ENCODE measurements at regions not wholly inside any gene's neighbourhood (a gene's known extent, or its start where the extent isn't known, plus 50 kb on each side); places are given as distances from the start of the nearest gene placed in this dataset.

DNA sequence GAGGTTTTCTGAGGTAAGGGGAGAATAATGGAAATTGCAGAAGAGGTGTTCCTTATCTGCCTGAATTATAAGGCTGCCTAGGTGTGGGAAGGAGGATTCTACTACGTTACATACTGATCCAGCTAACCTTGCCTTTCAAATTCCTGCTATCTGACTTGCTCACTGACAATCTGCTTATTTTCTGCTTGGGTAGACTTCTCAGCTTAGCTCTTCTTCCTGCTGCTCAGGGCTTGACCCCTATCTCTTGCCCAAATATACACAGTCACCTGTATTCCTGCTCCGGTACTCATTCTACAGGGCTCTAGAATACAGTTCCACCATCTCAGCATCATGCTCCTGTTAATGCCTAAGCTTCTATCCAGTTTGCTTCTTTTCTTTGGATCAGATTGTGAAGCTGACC, 1607.6 kb downstream of the OLFM4 start:
- DNase-seq (ENCODE audit: low read depth in 1 of 2, low spot score in 2 of 2) = no peak
- Histone ChIP-seq H3K27ac (no peak overlapping the region), H3K36me3 (no peaks in the 10 kb centered on the region), H3K27me3 (replicated peaks) (no peaks in the 10 kb centered on the region), H3K9me3 (replicated peaks) (no peaks in the 10 kb centered on the region), H3K4me1 (replicated peaks) (no peaks in the 10 kb centered on the region), H3K4me3 (no peak overlapping the region)

DNA sequence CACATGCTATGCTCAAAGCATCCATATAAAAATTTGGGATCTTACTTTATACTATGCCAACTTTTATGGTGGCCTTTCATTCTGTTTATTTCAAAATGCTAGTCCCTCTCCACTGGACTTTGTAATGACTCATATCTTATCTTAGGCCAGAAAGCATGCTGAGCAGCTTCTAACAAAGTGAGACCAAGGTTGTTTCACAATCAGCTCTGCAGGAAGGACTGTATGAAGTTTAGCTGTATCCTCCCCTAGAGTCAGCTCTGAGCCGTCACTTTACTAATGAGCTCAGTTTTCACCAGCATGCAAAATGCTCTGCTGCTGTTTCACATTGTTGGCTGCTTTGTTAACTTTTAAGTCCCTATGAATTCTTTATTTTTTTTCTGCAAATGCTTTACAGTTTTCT, 1608.8 kb downstream of the OLFM4 start:
- Histone ChIP-seq H3K27ac (no peak overlapping the region), H3K4me1 (replicated peaks) (no peaks in the 10 kb centered on the region), H3K4me3 (no peak overlapping the region), H3K27me3 (replicated peaks) (no peaks in the 10 kb centered on the region), H3K36me3 (no peaks in the 10 kb centered on the region), H3K9me3 (replicated peaks) (no peaks in the 10 kb centered on the region)
- DNase-seq (ENCODE audit: low read depth in 1 of 2, low spot score in 2 of 2) = no peak

DNA sequence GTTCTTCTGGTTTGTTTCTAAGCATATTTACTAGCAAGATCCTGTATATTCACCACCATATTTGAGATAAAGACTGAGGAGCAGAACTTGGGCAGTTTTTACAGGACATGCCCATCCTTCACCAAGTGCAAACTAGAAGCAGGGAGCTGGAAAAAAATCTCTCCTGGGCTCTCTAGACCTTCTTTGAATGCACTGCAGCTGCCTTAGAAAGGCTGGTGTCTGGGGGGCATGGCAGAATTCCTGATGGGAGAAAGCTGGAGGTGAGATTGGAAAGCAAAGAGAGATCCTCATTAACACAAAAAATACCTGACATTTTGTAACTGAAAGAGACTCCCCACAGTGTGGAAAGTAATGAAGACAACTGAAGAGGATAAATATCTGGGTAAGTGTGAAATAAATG, 1612.1 kb downstream of the OLFM4 start:
- no peaks in the 10 kb centered on the region for H3K36me3 ChIP-seq

DNA sequence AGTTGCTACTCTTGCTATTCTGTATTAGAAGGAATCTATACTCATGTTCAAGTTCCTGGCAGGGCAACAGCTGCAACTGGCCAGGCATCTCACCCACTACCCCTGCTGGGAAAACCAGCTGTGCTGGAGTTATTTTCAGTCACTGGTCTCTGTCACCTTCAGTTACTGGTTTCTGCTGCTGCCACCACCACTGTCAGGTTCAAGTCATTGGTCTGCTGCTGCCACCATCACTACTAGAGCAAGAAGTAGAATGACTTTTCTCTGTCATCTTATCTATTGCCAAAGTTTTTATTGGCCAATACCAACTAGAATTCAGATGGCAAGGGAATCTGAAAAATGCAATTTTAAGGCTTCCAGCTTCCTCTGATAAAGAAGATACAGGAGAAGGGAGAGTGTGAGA, 1615.2 kb downstream of the OLFM4 start:
- Histone ChIP-seq H3K9me3 (replicated peaks) (no peaks in the 10 kb centered on the region), H3K4me3 (no peak overlapping the region), H3K27me3 (replicated peaks) (no peaks in the 10 kb centered on the region), H3K4me1 (replicated peaks) (no peaks in the 10 kb centered on the region), H3K36me3 (no peaks in the 10 kb centered on the region), H3K27ac (no peak overlapping the region)
- DNase-seq (ENCODE audit: low read depth in 1 of 2, low spot score in 2 of 2) = no peak

More for the DNA sequence above, 1612.1 kb downstream of the OLFM4 start:
- H3K27me3 ChIP-seq (replicated peaks) = no peaks in the 10 kb centered on the region
- no peak overlapping the region for H3K4me3 ChIP-seq
- DNase-seq (ENCODE audit: low read depth in 1 of 2, low spot score in 2 of 2) = no peak
- no peaks in the 10 kb centered on the region for H3K4me1 ChIP-seq (replicated peaks)
- H3K27ac ChIP-seq = no peak overlapping the region
- H3K9me3 ChIP-seq (replicated peaks) = no peaks in the 10 kb centered on the region

DNA sequence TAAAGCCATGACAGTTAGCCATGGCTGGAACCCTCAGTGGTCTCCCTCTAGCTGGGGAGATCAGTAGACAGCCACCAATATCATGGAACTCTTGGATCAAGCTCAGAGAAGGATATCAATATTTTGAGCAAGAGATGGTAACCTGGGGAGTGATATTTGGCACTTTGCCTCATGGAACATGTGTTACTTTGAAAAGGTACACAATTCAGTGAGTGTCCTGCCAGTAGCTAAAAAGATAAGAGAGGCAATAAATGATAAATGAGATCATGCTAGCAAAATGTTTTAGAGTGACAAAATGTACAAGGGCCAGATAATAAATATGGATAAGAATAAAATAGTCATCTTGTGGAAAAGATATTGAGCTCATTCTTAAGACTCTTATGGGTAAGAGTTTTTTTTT, 1618.7 kb downstream of the OLFM4 start:
- no peaks in the 10 kb centered on the region for H3K4me1 ChIP-seq (replicated peaks)
- no peaks in the 10 kb centered on the region for H3K9me3 ChIP-seq (replicated peaks)
- no peaks in the 10 kb centered on the region for H3K36me3 ChIP-seq
- H3K27me3 ChIP-seq (replicated peaks) = no peaks in the 10 kb centered on the region
- H3K27ac ChIP-seq = no peak overlapping the region
- no peak for DNase-seq (ENCODE audit: low read depth in 1 of 2, low spot score in 2 of 2)
- no peak overlapping the region for H3K4me3 ChIP-seq

DNA sequence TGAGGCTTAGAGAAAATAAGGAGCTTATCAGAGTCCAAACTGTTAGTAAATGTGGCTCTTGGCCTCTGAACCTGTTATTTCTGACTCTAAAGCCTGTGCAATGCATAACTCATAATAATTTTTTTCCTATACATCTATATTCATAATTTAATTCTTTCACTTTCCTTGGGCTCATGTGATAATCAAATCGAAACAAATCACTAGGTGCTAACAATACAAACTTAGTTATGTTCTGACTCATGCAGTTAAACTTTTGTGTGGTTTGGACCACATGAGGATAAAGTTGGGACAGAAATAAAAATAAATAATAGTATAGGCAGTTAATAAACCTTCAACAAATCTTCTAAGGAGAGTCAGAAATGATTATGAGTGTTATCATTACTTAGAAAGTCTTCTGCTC, 1629.0 kb downstream of the OLFM4 start:
- H3K27ac ChIP-seq = no peak overlapping the region
- no peak overlapping the region for H3K4me3 ChIP-seq
- H3K36me3 ChIP-seq = no peaks in the 10 kb centered on the region
- no peaks in the 10 kb centered on the region for H3K27me3 ChIP-seq (replicated peaks)
- DNase-seq (ENCODE audit: low read depth in 1 of 2, low spot score in 2 of 2) = no peak
- H3K4me1 ChIP-seq (replicated peaks) = no peaks in the 10 kb centered on the region
- no peaks in the 10 kb centered on the region; the same call in 1 of the 2 replicates for H3K9me3 ChIP-seq (replicated peaks)

DNA sequence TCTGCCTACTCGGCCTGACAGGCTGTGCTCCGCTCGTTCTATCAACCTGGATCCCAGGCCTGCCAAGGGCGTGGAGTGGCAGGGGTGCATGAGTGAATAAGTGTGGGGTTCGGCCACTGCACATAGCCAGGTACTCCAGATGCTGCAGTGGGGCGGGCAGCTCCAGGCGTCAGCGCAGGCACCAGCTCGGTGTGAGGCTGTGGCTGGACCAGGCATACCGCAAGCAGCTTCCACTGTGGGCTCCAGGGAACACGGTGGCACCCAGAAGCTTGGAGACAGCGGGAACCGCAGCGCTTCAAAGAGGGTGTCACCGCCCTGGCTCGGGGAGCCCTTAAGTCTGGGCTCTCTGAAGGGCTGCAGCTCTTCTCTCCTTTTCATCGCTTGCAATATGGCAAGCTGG, 1630.2 kb downstream of the OLFM4 start:
- DNase-seq (ENCODE audit: low read depth in 1 of 2, low spot score in 2 of 2) = no peak
- Histone ChIP-seq H3K4me3 (no peak overlapping the region), H3K36me3 (no peaks in the 10 kb centered on the region), H3K27ac (no peak overlapping the region), H3K9me3 (replicated peaks) (no peaks in the 10 kb centered on the region), H3K4me1 (replicated peaks) (no peaks in the 10 kb centered on the region), H3K27me3 (replicated peaks) (no peaks in the 10 kb centered on the region)

DNA sequence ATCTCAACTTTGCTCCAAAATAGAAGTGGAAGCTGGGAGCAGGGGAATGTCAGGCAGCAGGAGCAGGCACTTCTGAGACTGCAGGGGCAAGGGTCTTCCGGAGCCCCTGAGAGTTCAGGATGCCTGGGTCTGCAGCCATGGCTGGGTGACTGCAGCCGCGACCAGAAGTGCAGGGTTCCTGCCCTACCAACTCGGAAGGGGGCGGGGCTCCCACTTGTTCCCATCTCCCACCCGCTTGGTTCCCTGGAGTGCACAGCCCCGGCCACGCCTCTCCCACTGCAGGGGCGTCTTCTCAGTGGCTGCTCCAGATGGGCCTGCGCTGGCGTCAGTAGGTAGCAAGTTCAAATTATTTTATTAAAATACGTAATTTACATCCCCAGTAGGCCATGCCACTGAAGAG, 1631.7 kb downstream of the OLFM4 start:
- Histone ChIP-seq H3K36me3 (no peaks in the 10 kb centered on the region), H3K27ac (no peak overlapping the region), H3K4me1 (replicated peaks) (no peaks in the 10 kb centered on the region), H3K9me3 (replicated peaks) (no peaks in the 10 kb centered on the region), H3K4me3 (no peak overlapping the region), H3K27me3 (replicated peaks) (no peaks in the 10 kb centered on the region)
- DNase-seq (ENCODE audit: low read depth in 1 of 2, low spot score in 2 of 2) = no peak

DNA sequence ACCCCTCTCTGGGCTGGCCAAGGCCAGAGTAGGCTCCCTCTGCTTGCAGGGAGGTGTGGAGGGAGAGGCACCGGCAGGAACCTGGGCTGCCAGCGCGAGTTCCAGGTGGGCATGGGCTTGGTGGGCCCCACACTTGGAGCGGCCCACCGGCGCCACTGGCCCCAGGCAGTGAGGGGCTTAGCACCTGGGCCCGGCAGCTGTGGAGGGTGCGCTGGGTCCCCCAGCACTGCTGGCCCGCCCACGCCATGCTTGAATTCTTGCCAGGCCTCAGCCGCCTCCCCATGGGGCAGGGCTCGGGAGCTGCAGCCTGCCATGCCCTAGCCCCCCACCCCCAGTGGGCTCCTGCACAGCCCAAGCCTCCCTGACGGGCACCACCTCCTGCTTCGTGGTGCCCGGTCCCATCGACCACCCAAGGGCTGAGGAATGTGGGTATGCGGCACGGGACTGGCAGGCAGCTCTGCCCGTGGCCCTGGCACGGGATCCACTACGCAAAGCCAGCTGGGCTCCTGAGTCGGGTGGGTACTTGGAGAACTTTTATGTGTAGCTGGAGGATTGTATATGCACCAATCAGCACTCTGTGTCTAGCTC, 1648.0 kb downstream of the OLFM4 start:
- no peaks in the 10 kb centered on the region for H3K27me3 ChIP-seq (replicated peaks)
- H3K36me3 ChIP-seq = no peaks in the 10 kb centered on the region
- H3K4me3 ChIP-seq = no peak overlapping the region
- no peaks in the 10 kb centered on the region for H3K9me3 ChIP-seq (replicated peaks)
- DNase-seq (ENCODE audit: low read depth in 1 of 2, low spot score in 2 of 2) = no peak
- H3K27ac ChIP-seq = no peak overlapping the region
- no peaks in the 10 kb centered on the region for H3K4me1 ChIP-seq (replicated peaks)

DNA sequence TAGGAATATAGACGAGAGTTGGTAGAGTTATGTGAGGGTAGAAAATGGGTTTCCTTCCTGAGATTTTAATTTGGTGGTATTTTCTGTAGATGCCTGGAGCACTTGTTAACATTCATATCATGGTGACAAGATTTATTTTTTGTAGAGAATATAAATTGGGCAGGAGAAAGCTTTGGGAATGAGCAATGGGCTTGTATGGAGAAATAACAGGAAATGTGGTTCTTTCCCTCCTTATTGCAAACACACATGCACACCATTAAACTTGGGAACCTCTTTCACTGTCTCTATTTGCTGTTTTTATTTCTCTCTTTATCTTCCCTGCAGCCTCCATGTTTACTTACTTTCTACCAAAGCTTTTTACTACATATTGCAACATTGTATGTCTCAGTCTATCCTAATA, 1653.6 kb downstream of the OLFM4 start:
- H3K9me3 ChIP-seq (replicated peaks) = no peaks in the 10 kb centered on the region
- no peaks in the 10 kb centered on the region for H3K4me1 ChIP-seq (replicated peaks)
- DNase-seq (ENCODE audit: low read depth in 1 of 2, low spot score in 2 of 2) = no peak
- H3K27ac ChIP-seq = no peak overlapping the region
- H3K36me3 ChIP-seq = no peaks in the 10 kb centered on the region
- no peak overlapping the region for H3K4me3 ChIP-seq
- no peaks in the 10 kb centered on the region for H3K27me3 ChIP-seq (replicated peaks)

DNA sequence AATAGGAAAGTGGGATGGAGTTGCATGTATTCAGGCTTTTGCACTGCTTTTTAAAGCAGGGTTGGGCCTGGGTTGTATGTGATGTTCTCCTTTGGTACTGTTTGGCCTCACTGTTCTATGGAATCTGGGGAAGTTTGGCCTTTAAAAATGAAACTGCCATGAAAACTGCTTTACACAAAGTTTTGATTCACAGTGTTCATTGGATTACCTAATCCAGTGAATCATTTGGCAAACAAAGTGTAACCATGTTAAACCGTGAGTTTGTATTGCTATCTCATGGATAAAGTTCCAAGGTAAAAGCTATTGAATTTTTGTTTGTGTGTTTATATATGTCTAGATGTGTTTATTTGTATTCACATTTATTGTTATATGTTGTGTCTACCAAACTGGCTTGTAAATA, 1658.6 kb downstream of the OLFM4 start:
- Histone ChIP-seq H3K4me3 (no peak overlapping the region), H3K27ac (no peak overlapping the region), H3K36me3 (no peaks in the 10 kb centered on the region), H3K4me1 (replicated peaks) (no peaks in the 10 kb centered on the region), H3K27me3 (replicated peaks) (no peaks in the 10 kb centered on the region), H3K9me3 (replicated peaks) (no peaks in the 10 kb centered on the region)
- no peak for DNase-seq (ENCODE audit: low read depth in 1 of 2, low spot score in 2 of 2)

DNA sequence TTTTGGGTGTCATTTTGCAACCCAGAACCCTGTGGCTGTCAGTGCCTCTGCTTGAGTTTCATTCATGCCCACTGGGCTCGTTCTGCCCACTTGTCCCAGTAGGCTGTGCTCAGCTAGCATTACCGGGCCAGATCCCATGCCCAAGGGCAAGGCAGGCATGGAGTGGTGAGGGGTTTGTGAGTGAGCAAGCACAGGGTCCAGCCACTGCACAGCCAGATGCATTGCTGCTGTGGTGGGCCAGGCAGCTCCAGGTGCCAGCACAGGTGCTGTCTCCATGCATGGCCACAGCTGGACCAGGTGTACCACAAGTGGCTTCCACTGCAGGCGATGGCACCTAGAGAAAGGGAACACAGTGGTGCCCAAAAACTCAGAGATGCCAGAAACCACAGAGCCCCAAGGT, 1671.2 kb downstream of the OLFM4 start:
- Histone ChIP-seq H3K4me3 (no peak overlapping the region), H3K36me3 (no peaks in the 10 kb centered on the region), H3K4me1 (replicated peaks) (no peaks in the 10 kb centered on the region), H3K27me3 (replicated peaks) (no peaks in the 10 kb centered on the region), H3K9me3 (replicated peaks) (no peaks in the 10 kb centered on the region), H3K27ac (no peak overlapping the region)
- no peak for DNase-seq (ENCODE audit: low read depth in 1 of 2, low spot score in 2 of 2)

DNA sequence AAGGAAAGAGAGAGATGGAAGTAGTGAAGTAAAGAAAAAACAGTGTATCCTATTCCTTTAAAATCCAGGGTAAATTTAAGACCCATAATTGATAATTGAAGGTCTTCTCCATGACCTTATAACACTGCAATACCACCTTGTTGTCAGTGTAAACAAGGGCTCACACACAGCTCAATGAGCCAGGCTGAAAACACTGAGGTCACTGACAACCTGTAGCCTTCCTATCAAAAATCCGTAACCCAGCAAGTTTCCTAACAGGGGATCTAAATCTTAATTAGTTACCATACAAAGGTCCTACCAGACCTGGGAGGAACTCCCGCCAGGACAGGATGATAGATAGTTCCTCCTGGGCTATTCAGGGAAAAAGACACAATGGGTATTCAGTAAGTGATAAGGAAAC, 1677.1 kb downstream of the OLFM4 start:
- H3K4me3 ChIP-seq = no peak overlapping the region
- no peaks in the 10 kb centered on the region for H3K36me3 ChIP-seq
- H3K27me3 ChIP-seq (replicated peaks) = no peaks in the 10 kb centered on the region
- no peak for DNase-seq (ENCODE audit: low read depth in 1 of 2, low spot score in 2 of 2)
- H3K27ac ChIP-seq = no peak overlapping the region
- H3K4me1 ChIP-seq (replicated peaks) = no peaks in the 10 kb centered on the region
- no peaks in the 10 kb centered on the region for H3K9me3 ChIP-seq (replicated peaks)

DNA sequence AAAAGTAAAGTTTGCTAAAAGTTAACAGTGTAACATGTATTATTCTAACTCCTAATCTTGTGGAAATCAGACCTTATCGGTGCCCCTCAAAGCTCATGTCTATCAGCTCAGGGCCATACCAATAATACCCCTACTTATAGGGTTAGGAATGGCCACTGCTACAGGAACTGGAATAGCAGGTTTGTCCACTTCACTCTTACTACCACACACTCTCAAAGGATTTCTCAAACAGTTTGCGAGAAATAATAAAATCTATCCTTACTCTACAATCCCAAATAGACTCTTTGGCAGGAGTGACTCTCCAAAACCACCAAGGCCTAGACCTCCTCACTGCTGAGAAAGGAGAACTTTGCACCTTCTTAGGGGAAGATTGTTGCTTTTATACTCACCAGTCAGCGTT, 1677.7 kb downstream of the OLFM4 start:
- no peaks in the 10 kb centered on the region for H3K4me1 ChIP-seq (replicated peaks)
- H3K27ac ChIP-seq = no peak overlapping the region
- no peaks in the 10 kb centered on the region for H3K36me3 ChIP-seq
- H3K4me3 ChIP-seq = no peak overlapping the region
- H3K9me3 ChIP-seq (replicated peaks) = no peaks in the 10 kb centered on the region
- H3K27me3 ChIP-seq (replicated peaks) = no peaks in the 10 kb centered on the region
- DNase-seq (ENCODE audit: low read depth in 1 of 2, low spot score in 2 of 2) = no peak

DNA sequence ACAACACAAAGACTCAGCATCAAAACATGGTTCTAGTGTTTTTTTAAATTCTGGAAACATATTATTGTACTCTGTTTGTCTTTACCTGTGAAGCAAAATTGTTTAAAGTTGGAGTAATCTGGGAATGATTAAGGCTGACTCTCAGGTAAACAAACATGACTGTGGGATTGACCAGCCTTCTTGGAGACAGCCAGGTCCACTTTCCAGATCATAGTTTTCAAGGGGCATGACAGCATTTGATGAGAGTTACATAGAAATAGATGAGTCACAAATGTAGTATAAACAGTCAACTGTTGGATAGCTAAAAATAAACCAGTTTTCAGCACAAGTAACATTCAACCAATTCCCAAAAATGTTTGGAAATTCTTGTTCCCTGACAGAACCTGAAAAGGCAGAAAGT, 1680.9 kb downstream of the OLFM4 start:
- Histone ChIP-seq H3K36me3 (no peaks in the 10 kb centered on the region), H3K9me3 (replicated peaks) (no peaks in the 10 kb centered on the region), H3K4me1 (replicated peaks) (no peaks in the 10 kb centered on the region), H3K4me3 (no peak overlapping the region), H3K27me3 (replicated peaks) (no peaks in the 10 kb centered on the region), H3K27ac (no peak overlapping the region)
- DNase-seq (ENCODE audit: low read depth in 1 of 2, low spot score in 2 of 2) = no peak
